Liver (tissue), 8 donors: ENCODE measurements at regions not wholly inside any gene's neighbourhood (a gene's known extent, or its start where the extent isn't known, plus 50 kb on each side); places are given as distances from the start of the nearest gene placed in this dataset.

ENCODE experiments used
- DNase-seq: peaks from one replicate; pipeline ENCODE4 v3.0.0-alpha.2; 2017; ENCODE audit warnings: low spot score
- H3K27ac ChIP-seq, 2 donors: one replicate each; pipeline ENCODE4 v1.7.0; 2013; ENCODE audit warnings: inconsistent platforms in 2 of 2, low read length in 2 of 2, control low read depth in 1 of 2, low read depth in 1 of 2, mild to moderate bottlenecking in 1 of 2
- H3K27me3 ChIP-seq, 4 donors: one replicate each; pipeline versions ENCODE4 v1.6.1 to v1.7.0; 2013; ENCODE audit warnings: low read length in 3 of 4, inconsistent platforms in 1 of 4, mild to moderate bottlenecking in 1 of 4, moderate library complexity in 1 of 4; ENCODE audit not compliant: control insufficient read depth in 4 of 4, insufficient read depth in 4 of 4
- H3K36me3 ChIP-seq, 4 donors: one replicate each; pipeline versions ENCODE4 v1.6.1 to v1.7.0; 2013; ENCODE audit warnings: low read length in 3 of 4, mild to moderate bottlenecking in 3 of 4, low read depth in 1 of 4, moderate library complexity in 1 of 4; ENCODE audit not compliant: control insufficient read depth in 4 of 4, insufficient read depth in 3 of 4
- H3K4me1 ChIP-seq, 4 donors: one replicate each; pipeline versions ENCODE4 v1.6.1 to v1.7.0; 2013; ENCODE audit warnings: low read length in 3 of 4, mild to moderate bottlenecking in 3 of 4, moderate library complexity in 1 of 4; ENCODE audit not compliant: control insufficient read depth in 4 of 4, insufficient read depth in 4 of 4
- H3K4me3 ChIP-seq, 3 donors: one replicate each; pipeline versions ENCODE4 v1.6.1 to v1.7.0; 2013; ENCODE audit warnings: low read length in 3 of 3, control low read depth in 1 of 3, low read depth in 1 of 3, mild to moderate bottlenecking in 1 of 3
- H3K9ac ChIP-seq, 2 donors: one replicate each; pipeline ENCODE4 v1.7.0; 2013; ENCODE audit warnings: low read length in 2 of 2, mild to moderate bottlenecking in 2 of 2, moderate library complexity in 2 of 2, control low read depth in 1 of 2, low read depth in 1 of 2
- H3K9me3 ChIP-seq, 4 donors: one replicate each; pipeline versions ENCODE4 v1.6.1 to v1.7.0; 2013; ENCODE audit warnings: low read length in 3 of 4; ENCODE audit not compliant: control insufficient read depth in 4 of 4
- EGR1 ChIP-seq, 2 donors: IDR thresholded peaks; 2 replicates each; pipeline ENCODE4 v1.6.1; 2016 to 2018; ENCODE audit warnings: antibody characterized with exemption in 2 of 2, low read depth in 2 of 2
- FOXA1 ChIP-seq: IDR thresholded peaks from 2 replicates; pipeline ENCODE4 v1.6.1; 2016; ENCODE audit warnings: antibody characterized with exemption
- FOXA2 ChIP-seq: IDR thresholded peaks from 2 replicates; pipeline ENCODE4 v1.6.1; 2016; ENCODE audit warnings: antibody characterized with exemption
- GABPA ChIP-seq, 2 donors: IDR thresholded peaks in 1 of 2; conservative IDR thresholded peaks in 1 of 2; 2 replicates each; pipeline ENCODE4 v1.6.1; 2016; ENCODE audit warnings: antibody characterized with exemption in 2 of 2, mild to moderate bottlenecking in 1 of 2, moderate library complexity in 1 of 2
- HNF4A ChIP-seq, 2 donors: conservative IDR thresholded peaks; 2 replicates each; pipeline ENCODE4 v1.6.1; 2016; ENCODE audit warnings: antibody characterized with exemption in 2 of 2, mild to moderate bottlenecking in 2 of 2
- HNF4G ChIP-seq: IDR thresholded peaks from 2 replicates; pipeline ENCODE4 v1.6.1; 2016; ENCODE audit warnings: antibody characterized with exemption
- JUND ChIP-seq, 2 donors: IDR thresholded peaks; 2 replicates each; pipeline ENCODE4 v1.6.1; 2016; ENCODE audit warnings: antibody characterized with exemption in 2 of 2
- NR2F2 ChIP-seq: IDR thresholded peaks from 2 replicates; pipeline ENCODE4 v1.6.1; 2016; ENCODE audit warnings: antibody characterized with exemption
- RAD21 ChIP-seq, 2 donors: IDR thresholded peaks; 2 replicates each; pipeline ENCODE4 v1.6.1; 2016; ENCODE audit warnings: antibody characterized with exemption in 2 of 2, mild to moderate bottlenecking in 2 of 2
- RXRA ChIP-seq, 2 donors: IDR thresholded peaks; 2 replicates each; pipeline ENCODE4 v1.6.1; 2017 to 2018; ENCODE audit warnings: antibody characterized with exemption in 2 of 2, mild to moderate bottlenecking in 1 of 2
- SP1 ChIP-seq: IDR thresholded peaks from 2 replicates; pipeline ENCODE4 v1.6.1; 2018; ENCODE audit warnings: antibody characterized with exemption, mild to moderate bottlenecking
- TAF1 ChIP-seq: conservative IDR thresholded peaks from 2 replicates; pipeline ENCODE4 v1.6.1; 2016; ENCODE audit warnings: antibody characterized with exemption, mild to moderate bottlenecking
- YY1 ChIP-seq: IDR thresholded peaks from 2 replicates; pipeline ENCODE4 v1.6.1; 2016; ENCODE audit warnings: antibody characterized with exemption, mild to moderate bottlenecking
- WGBS: extraction: QIAGEN DNeasy Blood & Tissue Kit; methylation state at CpG from one replicate; pipeline ENCODE4 v1.1.7; 2013; 5-methylcytosine and 5-hydroxymethylcytosine counted together
- TF ChIP-seq, protein P1 (sequence below): IDR thresholded peaks from 2 replicates; pipeline ENCODE4 v1.6.1; 2016; ENCODE audit warnings: antibody characterized with exemption
- TF ChIP-seq, protein P2 (sequence below): fragments of 150-350 bp; IDR thresholded peaks from 2 replicates; pipeline ENCODE4 v1.5.1; 2017; ENCODE audit warnings: improper control_type of control experiment, low read depth, low read length; ENCODE audit not compliant: missing input control
- TF ChIP-seq, protein P3 (sequence below): IDR thresholded peaks from 2 replicates; pipeline ENCODE4 v1.6.1; 2016; ENCODE audit warnings: antibody characterized with exemption
- TF ChIP-seq, protein P4 (sequence below): IDR thresholded peaks from 2 replicates; pipeline ENCODE4 v1.6.1; 2016; ENCODE audit warnings: antibody characterized with exemption
- TF ChIP-seq, protein P5 (sequence below): IDR thresholded peaks from 2 replicates; pipeline ENCODE4 v1.6.1; 2016; ENCODE audit warnings: antibody characterized with exemption, mild to moderate bottlenecking
- donor health status: healthy.
- donor health status: healthy.
- donor health status: healthy.
- donor health status: healthy.
- donor health status: healthy.

DNA sequence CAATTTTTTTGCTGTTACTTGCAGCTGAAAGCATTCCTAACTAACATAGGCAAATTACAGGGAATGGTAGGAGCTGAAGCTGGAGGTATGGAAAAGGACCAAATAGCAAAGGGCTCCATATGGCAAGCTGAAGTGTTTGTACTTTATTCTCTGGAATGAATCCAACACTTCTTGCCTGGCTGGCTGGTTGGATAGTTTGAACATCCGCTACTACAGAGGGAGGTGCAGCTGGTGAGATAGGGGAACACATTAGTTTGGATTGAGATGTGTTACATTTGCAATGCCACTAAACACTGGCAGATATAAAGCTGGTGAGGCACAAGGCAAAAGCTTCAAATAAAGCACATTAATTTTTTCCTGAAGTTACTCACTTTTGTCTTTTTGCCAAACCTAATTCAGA, 291.5 kb downstream of the SP3 start (continued):
- TF ChIP-seq, protein P1, sequence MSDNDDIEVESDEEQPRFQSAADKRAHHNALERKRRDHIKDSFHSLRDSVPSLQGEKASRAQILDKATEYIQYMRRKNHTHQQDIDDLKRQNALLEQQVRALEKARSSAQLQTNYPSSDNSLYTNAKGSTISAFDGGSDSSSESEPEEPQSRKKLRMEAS: no peak
- TF ChIP-seq FOXA1: no peak
- TF ChIP-seq GABPA (IDR thresholded peaks at IDR 0.05 in 1 of 2, conservative IDR thresholded peaks at IDR 0.05 in 1 of 2): no peak
- TF ChIP-seq NR2F2: no peak
- TF ChIP-seq SP1: no peak
- no peak for TF ChIP-seq EGR1 (IDR thresholded peaks at IDR 0.05; ENCODE audit: low read depth in 2 of 2)
- TF ChIP-seq, protein P2, sequence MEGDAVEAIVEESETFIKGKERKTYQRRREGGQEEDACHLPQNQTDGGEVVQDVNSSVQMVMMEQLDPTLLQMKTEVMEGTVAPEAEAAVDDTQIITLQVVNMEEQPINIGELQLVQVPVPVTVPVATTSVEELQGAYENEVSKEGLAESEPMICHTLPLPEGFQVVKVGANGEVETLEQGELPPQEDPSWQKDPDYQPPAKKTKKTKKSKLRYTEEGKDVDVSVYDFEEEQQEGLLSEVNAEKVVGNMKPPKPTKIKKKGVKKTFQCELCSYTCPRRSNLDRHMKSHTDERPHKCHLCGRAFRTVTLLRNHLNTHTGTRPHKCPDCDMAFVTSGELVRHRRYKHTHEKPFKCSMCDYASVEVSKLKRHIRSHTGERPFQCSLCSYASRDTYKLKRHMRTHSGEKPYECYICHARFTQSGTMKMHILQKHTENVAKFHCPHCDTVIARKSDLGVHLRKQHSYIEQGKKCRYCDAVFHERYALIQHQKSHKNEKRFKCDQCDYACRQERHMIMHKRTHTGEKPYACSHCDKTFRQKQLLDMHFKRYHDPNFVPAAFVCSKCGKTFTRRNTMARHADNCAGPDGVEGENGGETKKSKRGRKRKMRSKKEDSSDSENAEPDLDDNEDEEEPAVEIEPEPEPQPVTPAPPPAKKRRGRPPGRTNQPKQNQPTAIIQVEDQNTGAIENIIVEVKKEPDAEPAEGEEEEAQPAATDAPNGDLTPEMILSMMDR: no peak
- no peak for TF ChIP-seq JUND (IDR thresholded peaks at IDR 0.05)
- no peak for TF ChIP-seq YY1
- no peak for TF ChIP-seq HNF4G

DNA sequence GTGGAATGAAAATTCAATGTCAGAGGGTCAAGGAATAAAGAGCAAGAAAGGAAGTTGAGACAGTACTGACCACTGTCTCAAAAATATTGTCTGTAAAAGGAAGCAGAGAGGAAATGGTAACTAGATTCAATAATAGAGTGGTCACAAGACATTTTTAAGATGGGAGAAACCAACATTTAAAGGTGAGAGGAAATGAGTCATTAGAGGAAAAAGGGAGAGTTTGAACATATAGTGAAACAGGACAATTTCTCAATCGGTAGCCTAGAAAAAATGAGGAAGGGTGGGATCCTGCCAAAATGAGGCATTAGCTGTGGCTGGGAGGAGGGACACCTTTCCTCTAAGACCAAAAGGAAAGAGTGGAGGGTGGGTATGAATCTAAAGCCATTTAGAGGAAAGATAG, 288.5 kb downstream of the SP3 start:
- no peak for TF ChIP-seq EGR1 (IDR thresholded peaks at IDR 0.05; ENCODE audit: low read depth in 2 of 2)
- TF ChIP-seq, protein P3, sequence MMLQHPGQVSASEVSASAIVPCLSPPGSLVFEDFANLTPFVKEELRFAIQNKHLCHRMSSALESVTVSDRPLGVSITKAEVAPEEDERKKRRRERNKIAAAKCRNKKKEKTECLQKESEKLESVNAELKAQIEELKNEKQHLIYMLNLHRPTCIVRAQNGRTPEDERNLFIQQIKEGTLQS: no peak
- no peak for TF ChIP-seq HNF4A (conservative IDR thresholded peaks at IDR 0.05)
- no peak for TF ChIP-seq SP1
- TF ChIP-seq NR2F2: no peak
- no peak for TF ChIP-seq GABPA (IDR thresholded peaks at IDR 0.05 in 1 of 2, conservative IDR thresholded peaks at IDR 0.05 in 1 of 2)
- no peak for TF ChIP-seq HNF4G
- no peak for TF ChIP-seq TAF1
- TF ChIP-seq, protein P4, sequence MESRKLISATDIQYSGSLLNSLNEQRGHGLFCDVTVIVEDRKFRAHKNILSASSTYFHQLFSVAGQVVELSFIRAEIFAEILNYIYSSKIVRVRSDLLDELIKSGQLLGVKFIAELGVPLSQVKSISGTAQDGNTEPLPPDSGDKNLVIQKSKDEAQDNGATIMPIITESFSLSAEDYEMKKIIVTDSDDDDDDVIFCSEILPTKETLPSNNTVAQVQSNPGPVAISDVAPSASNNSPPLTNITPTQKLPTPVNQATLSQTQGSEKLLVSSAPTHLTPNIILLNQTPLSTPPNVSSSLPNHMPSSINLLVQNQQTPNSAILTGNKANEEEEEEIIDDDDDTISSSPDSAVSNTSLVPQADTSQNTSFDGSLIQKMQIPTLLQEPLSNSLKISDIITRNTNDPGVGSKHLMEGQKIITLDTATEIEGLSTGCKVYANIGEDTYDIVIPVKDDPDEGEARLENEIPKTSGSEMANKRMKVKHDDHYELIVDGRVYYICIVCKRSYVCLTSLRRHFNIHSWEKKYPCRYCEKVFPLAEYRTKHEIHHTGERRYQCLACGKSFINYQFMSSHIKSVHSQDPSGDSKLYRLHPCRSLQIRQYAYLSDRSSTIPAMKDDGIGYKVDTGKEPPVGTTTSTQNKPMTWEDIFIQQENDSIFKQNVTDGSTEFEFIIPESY: no peak
- no peak for TF ChIP-seq FOXA1
- TF ChIP-seq, protein P5, sequence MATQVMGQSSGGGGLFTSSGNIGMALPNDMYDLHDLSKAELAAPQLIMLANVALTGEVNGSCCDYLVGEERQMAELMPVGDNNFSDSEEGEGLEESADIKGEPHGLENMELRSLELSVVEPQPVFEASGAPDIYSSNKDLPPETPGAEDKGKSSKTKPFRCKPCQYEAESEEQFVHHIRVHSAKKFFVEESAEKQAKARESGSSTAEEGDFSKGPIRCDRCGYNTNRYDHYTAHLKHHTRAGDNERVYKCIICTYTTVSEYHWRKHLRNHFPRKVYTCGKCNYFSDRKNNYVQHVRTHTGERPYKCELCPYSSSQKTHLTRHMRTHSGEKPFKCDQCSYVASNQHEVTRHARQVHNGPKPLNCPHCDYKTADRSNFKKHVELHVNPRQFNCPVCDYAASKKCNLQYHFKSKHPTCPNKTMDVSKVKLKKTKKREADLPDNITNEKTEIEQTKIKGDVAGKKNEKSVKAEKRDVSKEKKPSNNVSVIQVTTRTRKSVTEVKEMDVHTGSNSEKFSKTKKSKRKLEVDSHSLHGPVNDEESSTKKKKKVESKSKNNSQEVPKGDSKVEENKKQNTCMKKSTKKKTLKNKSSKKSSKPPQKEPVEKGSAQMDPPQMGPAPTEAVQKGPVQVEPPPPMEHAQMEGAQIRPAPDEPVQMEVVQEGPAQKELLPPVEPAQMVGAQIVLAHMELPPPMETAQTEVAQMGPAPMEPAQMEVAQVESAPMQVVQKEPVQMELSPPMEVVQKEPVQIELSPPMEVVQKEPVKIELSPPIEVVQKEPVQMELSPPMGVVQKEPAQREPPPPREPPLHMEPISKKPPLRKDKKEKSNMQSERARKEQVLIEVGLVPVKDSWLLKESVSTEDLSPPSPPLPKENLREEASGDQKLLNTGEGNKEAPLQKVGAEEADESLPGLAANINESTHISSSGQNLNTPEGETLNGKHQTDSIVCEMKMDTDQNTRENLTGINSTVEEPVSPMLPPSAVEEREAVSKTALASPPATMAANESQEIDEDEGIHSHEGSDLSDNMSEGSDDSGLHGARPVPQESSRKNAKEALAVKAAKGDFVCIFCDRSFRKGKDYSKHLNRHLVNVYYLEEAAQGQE: no peak
- TF ChIP-seq RXRA (IDR thresholded peaks at IDR 0.05): no peak
- TF ChIP-seq RAD21 (IDR thresholded peaks at IDR 0.05): no peak
- no peak for TF ChIP-seq JUND (IDR thresholded peaks at IDR 0.05)
- no peak for TF ChIP-seq FOXA2

More for the DNA sequence above, 288.5 kb downstream of the SP3 start:
- Histone ChIP-seq H3K4me3 (no peak overlapping the region), H3K4me1 (no peaks in the 10 kb centered on the region), H3K27me3 (peaks cover 0 to 5% (median 0%) of the 10 kb centered on the region in 4 donors), H3K9me3 (peaks cover 0 to 8% (median 3%) of the 10 kb centered on the region in 4 donors), H3K27ac (no peak overlapping the region), H3K9ac (no peak overlapping the region), H3K36me3 (no peaks in the 10 kb centered on the region)
- 67% methylated on average over 1 of the region's 1 CpG for WGBS
- DNase-seq: no peak
